ENCODE measurements at regions not wholly inside any gene's neighbourhood (a gene's known extent, or its start where the extent isn't known, plus 50 kb on each side); places are given as distances from the start of the nearest gene placed in this dataset.

GRCh38 chr20:12383821-12384220 lies 466.1 kb downstream of the BTBD3 start:
- H3K9me3 Mint-ChIP-seq, result peaks cover 6 to 16% of the 10 kb centered on the region in 2 donors
- no peaks in the 10 kb centered on the region for H3K4me1 Mint-ChIP-seq (ENCODE audit: low read depth in 2 of 2)
- no peak overlapping the region for H3K27ac Mint-ChIP-seq
- H3K4me3 Mint-ChIP-seq, result no peak overlapping the region
- no peaks in the 10 kb centered on the region for H3K36me3 Mint-ChIP-seq (ENCODE audit: insufficient read depth)
- H3K27me3 Mint-ChIP-seq, result no peaks in the 10 kb centered on the region
- DNase-seq (no peak), ATAC-seq (replicated peaks) (no peak)

DNA sequence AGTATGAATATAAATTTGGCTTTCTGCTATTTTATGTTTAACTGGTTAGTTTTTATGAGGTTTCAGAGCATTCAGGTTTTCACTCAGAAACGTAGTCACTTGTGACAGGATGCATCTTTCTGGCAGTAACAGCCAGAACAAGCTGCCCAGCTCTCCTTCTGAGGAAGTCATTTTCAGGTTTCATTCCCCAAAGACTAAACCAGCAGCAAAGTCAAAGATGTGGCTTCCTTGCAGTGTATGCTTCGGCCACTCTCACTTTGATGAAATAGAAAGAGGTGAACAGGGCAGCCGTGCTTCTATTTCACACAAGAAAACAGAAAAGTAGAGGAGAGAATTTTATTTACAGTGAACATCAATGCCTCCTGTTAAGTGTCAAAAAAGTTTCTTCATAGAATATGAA lies 469.1 kb downstream of the BTBD3 start:
- Mint-ChIP-seq H3K27ac (no peak overlapping the region), H3K4me1 (ENCODE audit: low read depth in 2 of 2) (no peaks in the 10 kb centered on the region), H3K9me3 (peaks cover 11 to 14% of the 10 kb centered on the region in 2 donors), H3K36me3 (ENCODE audit: insufficient read depth) (no peaks in the 10 kb centered on the region), H3K4me3 (no peak overlapping the region), H3K27me3 (no peaks in the 10 kb centered on the region)
- no peak for ATAC-seq (replicated peaks)
- DNase-seq, result no peak

DNA sequence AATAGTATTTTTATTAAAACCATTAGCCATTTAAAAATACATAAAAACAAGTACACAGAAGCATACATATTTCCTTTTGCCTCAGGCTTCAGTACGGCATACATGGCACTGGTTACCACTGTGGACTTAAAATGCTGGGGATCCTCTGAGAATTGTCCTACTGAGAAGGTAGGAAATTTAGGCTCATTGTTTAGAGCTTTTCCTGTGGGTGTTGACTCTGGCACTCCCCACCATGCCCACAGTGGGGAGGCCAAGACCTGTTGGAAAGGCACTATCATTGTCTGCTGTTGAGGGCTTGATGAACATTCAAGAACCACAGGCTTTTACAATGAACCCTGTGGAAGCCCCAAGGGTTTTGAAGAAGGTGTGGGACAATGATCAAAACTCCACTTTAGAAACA lies 473.4 kb downstream of the BTBD3 start:
- no peaks in the 10 kb centered on the region for H3K36me3 Mint-ChIP-seq (ENCODE audit: insufficient read depth)
- H3K4me3 Mint-ChIP-seq, result no peak overlapping the region
- no peak overlapping the region for H3K27ac Mint-ChIP-seq
- H3K27me3 Mint-ChIP-seq, result no peaks in the 10 kb centered on the region
- H3K4me1 Mint-ChIP-seq (ENCODE audit: low read depth in 2 of 2), result no peaks in the 10 kb centered on the region
- peaks cover 12 to 24% of the 10 kb centered on the region in 2 donors for H3K9me3 Mint-ChIP-seq
- DNase-seq (no peak), ATAC-seq (replicated peaks) (no peak)

GRCh38 chr20:12394786-12395185 lies 477.1 kb downstream of the BTBD3 start:
- Mint-ChIP-seq H3K4me3 (no peak overlapping the region), H3K4me1 (ENCODE audit: low read depth in 2 of 2) (no peaks in the 10 kb centered on the region), H3K9me3 (peaks cover 10 to 24% of the 10 kb centered on the region in 2 donors), H3K27me3 (no peaks in the 10 kb centered on the region), H3K27ac (no peak overlapping the region), H3K36me3 (ENCODE audit: insufficient read depth) (no peaks in the 10 kb centered on the region)
- no peak for ATAC-seq (replicated peaks)
- DNase-seq, result no peak

DNA sequence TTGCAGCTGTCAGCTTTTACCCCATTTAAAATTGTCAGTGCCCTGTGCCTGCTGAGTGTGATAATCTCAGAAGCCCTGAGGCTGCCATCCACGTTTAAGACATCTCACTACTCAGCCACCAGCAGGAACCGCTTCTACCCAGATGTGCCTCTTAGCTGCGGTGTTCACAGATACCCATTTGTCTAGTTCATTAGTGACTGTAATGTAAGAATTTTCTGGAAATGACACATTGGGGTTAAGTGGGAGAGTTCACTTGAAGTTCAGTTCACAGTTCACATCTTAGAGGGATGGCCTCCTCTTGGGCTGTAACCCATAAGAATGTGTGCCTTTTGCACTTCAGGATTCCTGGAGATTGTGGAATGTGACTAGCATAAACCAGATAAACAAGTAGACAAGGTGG lies 477.7 kb downstream of the BTBD3 start:
- Mint-ChIP-seq H3K9me3 (peaks cover 8 to 20% of the 10 kb centered on the region in 2 donors), H3K27me3 (no peaks in the 10 kb centered on the region), H3K36me3 (ENCODE audit: insufficient read depth) (no peaks in the 10 kb centered on the region), H3K4me1 (ENCODE audit: low read depth in 2 of 2) (no peaks in the 10 kb centered on the region), H3K4me3 (no peak overlapping the region), H3K27ac (no peak overlapping the region)
- DNase-seq, result no peak
- ATAC-seq (replicated peaks), result no peak

- H3K36me3 Mint-ChIP-seq (ENCODE audit: insufficient read depth), result no peaks in the 10 kb centered on the region
- H3K27ac Mint-ChIP-seq, result no peak overlapping the region
- H3K4me3 Mint-ChIP-seq, result no peak overlapping the region
- ATAC-seq (replicated peaks) (no peak), DNase-seq (no peak)
- peaks cover 7 to 18% of the 10 kb centered on the region in 2 donors for H3K9me3 Mint-ChIP-seq
- no peaks in the 10 kb centered on the region for H3K4me1 Mint-ChIP-seq (ENCODE audit: low read depth in 2 of 2)
- no peaks in the 10 kb centered on the region for H3K27me3 Mint-ChIP-seq
Observed at GRCh38 chr20:12395760-12396159, 478.1 kb downstream of the BTBD3 start.

DNA sequence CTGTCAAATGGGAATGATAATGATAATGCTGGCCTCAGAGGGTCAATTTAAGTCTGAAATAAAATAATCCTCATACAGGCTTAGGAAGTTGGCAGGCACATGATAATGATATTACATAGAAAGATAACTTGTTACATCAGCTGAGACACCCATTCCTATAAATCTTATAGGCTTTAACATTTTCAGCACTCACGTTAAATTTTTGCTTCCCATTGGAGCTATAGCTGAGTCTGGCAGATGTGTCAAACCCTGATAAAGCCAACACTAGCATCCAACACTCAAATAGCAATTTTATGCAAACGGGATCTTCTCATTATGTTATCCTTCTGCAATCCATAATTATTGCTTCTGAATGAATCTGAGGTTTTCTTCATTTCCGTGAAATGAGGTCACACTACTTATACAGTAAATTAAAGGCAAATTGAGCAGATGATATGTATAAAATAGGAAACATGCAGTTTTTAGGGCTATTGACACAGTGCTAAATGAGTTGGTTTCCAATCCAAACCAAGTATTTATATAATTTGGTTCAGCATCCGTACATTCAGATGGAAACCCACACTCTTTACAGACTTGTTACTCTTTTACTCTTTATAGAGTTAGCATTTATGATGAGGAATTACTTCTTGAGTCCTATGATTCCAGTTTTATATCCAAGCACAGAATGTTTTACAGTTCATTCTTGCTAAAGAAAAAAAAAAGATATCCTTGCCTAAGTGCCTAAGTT lies 481.6 kb downstream of the BTBD3 start:
- no peak overlapping the region for H3K4me3 Mint-ChIP-seq
- ATAC-seq (replicated peaks), result no peak
- peaks cover 10 to 15% of the 10 kb centered on the region in 2 donors for H3K9me3 Mint-ChIP-seq
- H3K4me1 Mint-ChIP-seq (ENCODE audit: low read depth in 2 of 2), result no peaks in the 10 kb centered on the region
- no peak for DNase-seq
- no peak overlapping the region for H3K27ac Mint-ChIP-seq
- H3K27me3 Mint-ChIP-seq, result no peaks in the 10 kb centered on the region
- no peaks in the 10 kb centered on the region for H3K36me3 Mint-ChIP-seq (ENCODE audit: insufficient read depth)

GRCh38 chr20:12404941-12405340 lies 487.2 kb downstream of the BTBD3 start:
- Mint-ChIP-seq H3K9me3 (peaks cover 15 to 25% of the 10 kb centered on the region in 2 donors), H3K36me3 (ENCODE audit: insufficient read depth) (no peaks in the 10 kb centered on the region)
- no peak for ATAC-seq (replicated peaks)

DNA sequence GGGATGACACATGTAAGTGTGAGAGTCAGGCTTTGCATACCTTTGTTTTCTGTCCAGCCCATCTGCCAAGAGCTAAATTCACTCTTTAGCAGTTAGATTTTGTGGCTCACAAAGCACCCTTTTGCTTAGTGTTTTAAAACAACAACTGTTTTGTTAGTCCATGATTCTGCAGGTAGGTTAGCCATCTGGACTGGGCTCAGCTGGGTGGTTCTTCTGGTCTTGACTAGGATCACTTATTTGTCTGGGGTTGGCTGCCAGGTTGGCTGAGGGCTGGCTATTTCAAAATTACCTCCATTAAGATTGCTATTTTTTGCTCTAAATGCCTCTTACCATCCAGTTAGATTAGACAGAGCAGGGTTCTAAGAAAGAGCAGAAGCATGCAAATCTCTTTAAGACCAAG lies 489.3 kb downstream of the BTBD3 start:
- Mint-ChIP-seq H3K4me3 (no peak overlapping the region), H3K27ac (no peak overlapping the region), H3K36me3 (ENCODE audit: insufficient read depth) (no peaks in the 10 kb centered on the region), H3K27me3 (no peaks in the 10 kb centered on the region), H3K9me3 (peaks cover 19 to 36% of the 10 kb centered on the region in 2 donors), H3K4me1 (ENCODE audit: low read depth in 2 of 2) (no peaks in the 10 kb centered on the region)
- no peak for ATAC-seq (replicated peaks)
- no peak for DNase-seq

More at GRCh38 chr20:12404941-12405340, 487.2 kb downstream of the BTBD3 start:
- Mint-ChIP-seq H3K4me1 (ENCODE audit: low read depth in 2 of 2) (no peaks in the 10 kb centered on the region), H3K4me3 (no peak overlapping the region), H3K27me3 (no peaks in the 10 kb centered on the region), H3K27ac (no peak overlapping the region)
- no peak for DNase-seq

GRCh38 chr20:12409501-12409900 lies 491.8 kb downstream of the BTBD3 start:
- Mint-ChIP-seq H3K27ac (no peak overlapping the region), H3K9me3 (peaks cover 11 to 28% of the 10 kb centered on the region in 2 donors), H3K27me3 (no peaks in the 10 kb centered on the region), H3K4me3 (no peak overlapping the region), H3K36me3 (ENCODE audit: insufficient read depth) (no peaks in the 10 kb centered on the region), H3K4me1 (ENCODE audit: low read depth in 2 of 2) (no peaks in the 10 kb centered on the region)
- no peak for ATAC-seq (replicated peaks)
- DNase-seq, result no peak

DNA sequence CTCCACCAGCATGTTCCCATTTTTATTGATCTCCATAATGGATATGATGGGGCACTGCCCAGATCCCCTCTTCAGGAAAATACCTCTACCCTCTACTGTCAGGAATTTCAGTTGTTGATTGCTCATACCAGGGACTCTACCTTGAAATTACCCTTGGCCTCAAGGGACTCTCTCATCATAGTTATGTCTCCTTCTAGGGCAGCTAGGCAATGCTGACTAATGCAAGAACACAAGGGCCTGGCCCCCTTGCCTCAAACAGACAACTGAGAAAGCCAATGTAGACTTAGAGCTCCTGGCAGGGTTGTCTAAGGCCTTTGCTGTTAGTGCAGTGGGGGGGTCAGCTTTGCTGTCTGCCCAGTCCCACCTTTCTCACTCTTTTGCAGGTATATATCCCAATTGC lies 493.1 kb downstream of the BTBD3 start:
- no peaks in the 10 kb centered on the region for H3K27me3 Mint-ChIP-seq
- DNase-seq (no peak), ATAC-seq (replicated peaks) (no peak)
- H3K36me3 Mint-ChIP-seq (ENCODE audit: insufficient read depth), result no peaks in the 10 kb centered on the region
- no peak overlapping the region for H3K27ac Mint-ChIP-seq
- no peaks in the 10 kb centered on the region for H3K4me1 Mint-ChIP-seq (ENCODE audit: low read depth in 2 of 2)
- peaks cover 14 to 28% of the 10 kb centered on the region in 2 donors for H3K9me3 Mint-ChIP-seq
- no peak overlapping the region for H3K4me3 Mint-ChIP-seq

DNA sequence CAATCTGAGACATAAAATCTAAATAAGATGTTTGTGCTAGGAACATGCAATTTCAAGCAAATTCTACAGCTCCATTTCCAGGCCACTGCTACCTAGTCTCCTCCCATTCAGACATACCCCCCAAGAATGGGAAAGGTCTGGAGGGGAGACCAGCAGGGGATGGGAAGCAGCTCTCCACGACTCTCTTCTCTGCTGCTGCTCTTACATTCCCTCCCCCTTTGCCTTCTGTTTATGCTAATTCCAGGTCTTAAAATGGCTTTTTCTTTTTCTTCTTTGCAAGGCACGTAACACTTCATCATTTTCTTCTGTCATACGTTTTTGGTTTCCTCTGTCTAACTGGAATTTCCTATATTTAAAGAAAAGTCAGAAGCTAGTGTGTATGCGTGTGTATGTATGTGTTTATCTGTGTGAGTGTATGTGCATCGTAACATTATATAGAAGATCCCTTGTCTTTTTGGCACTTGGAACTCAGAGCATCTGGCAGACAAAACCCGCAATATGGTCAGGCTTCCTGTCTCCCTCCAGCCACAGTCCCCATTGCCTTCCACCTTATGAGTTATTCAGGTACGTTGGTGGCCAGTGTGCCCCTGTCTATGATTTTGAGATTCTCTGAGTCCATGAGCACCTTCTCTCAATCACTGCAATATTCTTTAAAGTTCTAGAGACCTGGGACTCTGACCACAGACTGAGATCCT lies 493.7 kb downstream of the BTBD3 start:
- H3K27ac Mint-ChIP-seq, result no peak overlapping the region
- no peak for ATAC-seq (replicated peaks)
- no peak overlapping the region for H3K4me3 Mint-ChIP-seq
- no peaks in the 10 kb centered on the region for H3K27me3 Mint-ChIP-seq
- H3K4me1 Mint-ChIP-seq (ENCODE audit: low read depth in 2 of 2), result no peaks in the 10 kb centered on the region
- H3K36me3 Mint-ChIP-seq (ENCODE audit: insufficient read depth), result no peaks in the 10 kb centered on the region
- no peak for DNase-seq
- peaks cover 17 to 28% of the 10 kb centered on the region in 2 donors for H3K9me3 Mint-ChIP-seq

DNA sequence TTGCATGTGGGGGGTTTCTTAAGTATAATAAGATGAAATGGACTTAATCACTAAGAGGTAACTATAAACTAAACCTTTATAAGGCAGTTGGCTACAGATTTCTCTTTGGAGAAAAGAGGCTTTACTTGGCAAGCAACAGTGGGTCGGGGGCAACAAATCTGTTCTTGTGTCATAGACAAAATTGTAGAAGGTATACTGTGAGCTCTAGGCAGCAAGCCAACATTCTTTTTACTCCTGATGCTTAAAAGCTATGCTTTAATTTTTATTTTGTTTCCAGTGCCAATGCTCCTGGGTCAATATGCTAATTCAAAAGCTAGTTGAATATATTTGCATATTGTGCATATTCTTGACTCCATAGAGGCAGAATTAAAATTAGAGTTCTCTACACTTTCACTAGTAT lies 495.4 kb downstream of the BTBD3 start:
- H3K4me1 Mint-ChIP-seq (ENCODE audit: low read depth in 2 of 2), result no peaks in the 10 kb centered on the region
- no peak overlapping the region for H3K4me3 Mint-ChIP-seq
- peaks cover 15 to 28% of the 10 kb centered on the region in 2 donors for H3K9me3 Mint-ChIP-seq
- H3K36me3 Mint-ChIP-seq (ENCODE audit: insufficient read depth), result no peaks in the 10 kb centered on the region
- H3K27me3 Mint-ChIP-seq, result no peaks in the 10 kb centered on the region
- ATAC-seq (replicated peaks), result no peak
- DNase-seq, result no peak
- no peak overlapping the region for H3K27ac Mint-ChIP-seq
